Karpas-422 (cell line): ENCODE measurements at regions not wholly inside any gene's neighbourhood (a gene's known extent, or its start where the extent isn't known, plus 50 kb on each side); places are given as distances from the start of the nearest gene placed in this dataset.

Source experiments
- DNase-seq: peaks from one replicate; pipeline ENCODE4 v3.0.0-alpha.2; 2015
- H2AFZ ChIP-seq: fragments of 200-600 bp; sonication (generic); 2 replicates; pipeline ENCODE4 v1.6.1; 2014; ENCODE audit warnings: antibody characterized with exemption, low read length, mixed read lengths
- H3K27ac ChIP-seq: fragments of 200-600 bp; sonication (generic); 2 replicates; pipeline ENCODE4 v1.5.1; 2014; ENCODE audit warnings: mild to moderate bottlenecking, low read length, moderate library complexity
- H3K27me3 ChIP-seq: fragments of 200-600 bp; sonication (generic); 2 replicates; pipeline ENCODE4 v1.6.1; 2014; ENCODE audit warnings: low read length, mixed read lengths
- H3K36me3 ChIP-seq: fragments of 200-600 bp; sonication (generic); 2 replicates; pipeline ENCODE4 v1.6.1; 2014; ENCODE audit warnings: low read length, mixed read lengths; ENCODE audit not compliant: insufficient read depth
- H3K4me1 ChIP-seq: fragments of 200-600 bp; sonication (generic); 2 replicates; pipeline ENCODE4 v1.6.1; 2014; ENCODE audit warnings: mild to moderate bottlenecking, low read length, mixed read lengths
- H3K4me2 ChIP-seq: fragments of 200-600 bp; sonication (generic); 2 replicates; pipeline ENCODE4 v1.6.1; 2014; ENCODE audit warnings: low read length, low read depth, mild to moderate bottlenecking; ENCODE audit not compliant: poor library complexity, severe bottlenecking
- H3K4me3 ChIP-seq: fragments of 200-600 bp; sonication (generic); 2 replicates; pipeline ENCODE4 v1.5.1; 2014; ENCODE audit warnings: mild to moderate bottlenecking, antibody characterized with exemption, low read length, mixed read lengths
- H3K79me2 ChIP-seq: fragments of 200-600 bp; sonication (generic); 2 replicates; pipeline ENCODE4 v1.6.1; 2014; ENCODE audit warnings: mild to moderate bottlenecking, low read length, mixed read lengths
- H3K9ac ChIP-seq: fragments of 200-600 bp; sonication (generic); 2 replicates; pipeline ENCODE4 v1.6.0; 2014; ENCODE audit warnings: low read length
- H3K9me2 ChIP-seq: fragments of 200-600 bp; sonication (generic), shearing (Covaris generic); replicated peaks from 2 replicates; pipeline ENCODE4 v1.6.0; 2014; ENCODE audit warnings: mild to moderate bottlenecking, low read length, moderate library complexity; ENCODE audit not compliant: insufficient read depth
- H3K9me3 ChIP-seq: fragments of 300-700, 200-600 bp; sonication (generic); 2 replicates; pipeline ENCODE4 v1.6.1; 2014; ENCODE audit warnings: low read length, mixed read lengths
- H4K20me1 ChIP-seq: fragments of 200-600 bp; sonication (generic); 2 replicates; pipeline ENCODE4 v1.6.1; 2014; ENCODE audit warnings: mild to moderate bottlenecking, antibody characterized with exemption, low read length, low read depth; ENCODE audit not compliant: insufficient read depth

DNA sequence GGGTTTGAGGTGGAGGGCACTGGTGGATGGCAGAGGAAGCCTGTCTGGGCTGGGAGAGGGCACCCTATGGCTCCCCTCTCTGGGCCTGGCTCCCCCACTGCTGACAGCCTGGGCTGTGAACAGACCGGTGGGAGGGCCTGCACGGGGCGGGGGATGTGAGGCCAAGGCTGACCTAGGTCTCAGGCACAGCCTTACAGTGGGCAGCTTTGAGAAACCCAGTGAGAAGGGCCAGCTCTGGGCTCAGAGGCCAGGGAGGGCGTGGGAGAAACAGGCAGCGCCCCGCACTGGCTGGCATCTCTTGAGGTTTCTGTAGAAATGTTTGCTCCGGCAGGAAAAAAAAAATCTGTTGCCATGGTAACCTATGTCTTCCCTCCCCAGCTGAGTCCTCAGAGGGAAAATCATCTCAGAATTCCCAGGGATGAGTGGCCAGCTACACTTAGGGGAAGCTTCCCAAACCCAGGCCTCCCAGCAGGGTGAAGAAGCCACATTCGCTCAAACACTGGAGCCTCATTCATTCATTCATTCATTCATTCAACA is 71.7 kb upstream of the TAF1B start:
- peaks cover 10% of the 10 kb centered on the region for H3K4me1 ChIP-seq
- H3K4me3 ChIP-seq, result no peak overlapping the region
- H3K79me2 ChIP-seq, result no peaks in the 10 kb centered on the region
- no peak overlapping the region for H3K9ac ChIP-seq
- H3K9me2 ChIP-seq, result no peaks in the 10 kb centered on the region
- no peaks in the 10 kb centered on the region for H3K27me3 ChIP-seq
- no peak overlapping the region for H2AFZ ChIP-seq
- H3K36me3 ChIP-seq, result no peaks in the 10 kb centered on the region
- no peaks in the 10 kb centered on the region for H3K9me3 ChIP-seq
- no peak for DNase-seq
- H3K4me2 ChIP-seq, result no peak overlapping the region
- H4K20me1 ChIP-seq, result no peaks in the 10 kb centered on the region
- H3K27ac ChIP-seq, result no peak overlapping the region

DNA sequence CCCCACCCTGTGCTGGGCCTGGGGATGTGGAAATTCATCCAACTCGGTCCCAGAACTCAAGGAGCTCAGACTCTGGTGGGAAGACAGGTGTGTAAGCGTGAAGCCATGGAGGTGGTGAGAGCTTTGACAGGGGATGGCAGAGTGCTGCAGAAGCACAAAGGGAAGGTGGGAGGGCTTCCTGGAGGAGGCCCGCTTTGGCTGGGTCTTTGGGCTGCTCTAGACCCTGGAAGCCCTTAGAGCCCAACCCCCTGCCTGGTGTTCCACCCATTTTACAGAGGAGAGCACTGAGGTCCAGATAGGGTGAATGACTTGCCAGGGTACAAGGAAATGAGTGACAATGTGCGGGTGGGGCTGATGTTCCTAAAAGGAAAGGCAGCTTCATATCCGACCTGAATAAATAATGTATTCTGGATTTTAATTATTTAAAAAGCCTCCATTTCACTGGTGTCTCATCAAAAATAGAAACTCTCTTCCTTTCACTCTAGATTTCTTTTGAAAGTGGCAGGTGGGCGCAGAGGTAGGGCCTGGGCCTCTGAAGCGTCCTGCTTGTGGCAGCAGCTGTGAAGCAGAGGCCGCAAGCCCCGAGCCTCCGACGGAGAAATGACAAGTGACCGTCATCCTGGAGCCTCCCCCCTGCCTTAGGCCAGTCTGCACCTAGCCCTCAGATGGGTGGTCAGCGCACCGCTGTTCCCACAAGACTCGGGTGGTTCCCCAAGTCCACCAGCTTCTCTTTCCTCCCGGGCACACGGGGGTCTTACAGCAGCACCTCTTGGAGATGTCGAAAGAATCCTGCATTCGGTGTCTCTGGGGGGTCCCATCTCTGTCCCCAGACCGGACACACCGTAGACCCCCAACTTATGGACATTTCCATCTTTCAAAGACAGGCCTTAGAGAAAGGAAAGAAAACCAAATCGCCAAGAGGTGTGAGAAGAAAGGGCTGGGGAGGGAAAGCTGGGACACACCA is 71.0 kb upstream of the TAF1B start:
- H2AFZ ChIP-seq, result no peak overlapping the region
- peaks cover 10% of the 10 kb centered on the region for H3K4me1 ChIP-seq
- no peak overlapping the region for H3K4me3 ChIP-seq
- no peaks in the 10 kb centered on the region for H3K9me2 ChIP-seq
- no peak overlapping the region for H3K27ac ChIP-seq
- no peaks in the 10 kb centered on the region for H3K79me2 ChIP-seq
- no peaks in the 10 kb centered on the region for H4K20me1 ChIP-seq
- no peak overlapping the region for H3K9ac ChIP-seq
- H3K27me3 ChIP-seq, result no peaks in the 10 kb centered on the region
- no peak overlapping the region for H3K4me2 ChIP-seq
- H3K36me3 ChIP-seq, result no peaks in the 10 kb centered on the region
- no peak for DNase-seq
- no peaks in the 10 kb centered on the region for H3K9me3 ChIP-seq

DNA sequence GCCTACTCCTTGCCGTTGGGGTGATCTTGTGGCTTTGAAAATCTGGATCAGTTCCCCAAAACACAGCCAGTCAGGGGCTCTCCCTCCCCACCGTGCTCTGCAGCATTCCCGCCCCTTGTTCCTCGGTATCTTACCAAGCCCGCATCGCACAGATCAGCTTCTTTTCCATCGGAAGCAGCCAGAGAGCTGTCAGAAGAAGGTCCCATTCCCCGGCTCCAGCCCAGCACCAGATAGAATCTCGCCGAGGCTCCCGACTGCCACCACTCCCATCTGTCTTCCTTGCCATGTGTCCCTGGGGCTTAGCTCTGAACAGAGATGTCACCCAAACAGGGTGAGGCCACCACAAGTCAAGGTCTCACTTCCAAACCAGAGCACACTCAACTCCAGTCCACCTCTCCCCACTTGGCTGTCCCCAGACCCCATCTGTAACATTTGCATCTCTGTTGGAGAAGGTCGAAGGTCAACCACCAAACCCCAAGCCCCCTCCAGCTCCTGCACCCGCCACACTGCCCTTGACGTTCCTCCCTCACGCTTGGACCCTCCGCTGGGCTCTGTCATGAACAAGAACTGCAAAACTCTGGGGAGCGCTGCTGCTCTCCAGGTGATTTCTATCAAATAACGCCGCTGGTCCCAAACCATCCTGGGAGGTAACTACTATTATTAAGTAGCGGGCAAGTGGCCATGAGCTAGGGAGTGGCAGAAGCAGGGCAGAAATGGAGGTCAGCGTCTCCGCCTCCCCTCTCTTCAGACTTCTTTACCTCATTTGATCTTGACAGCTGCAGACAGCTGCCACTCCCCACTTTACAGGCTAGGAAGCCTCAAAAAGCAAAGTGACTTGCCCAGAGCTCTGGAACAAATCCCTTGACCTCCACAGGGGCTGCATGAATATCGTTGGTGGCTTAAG is 70.0 kb upstream of the TAF1B start:
- Histone ChIP-seq H3K9ac (no peak overlapping the region), H3K79me2 (no peaks in the 10 kb centered on the region), H3K9me3 (no peaks in the 10 kb centered on the region), H3K4me1 (peaks cover 1% of the 10 kb centered on the region), H3K36me3 (no peaks in the 10 kb centered on the region), H3K9me2 (no peaks in the 10 kb centered on the region), H3K4me3 (no peak overlapping the region), H3K4me2 (no peak overlapping the region), H3K27ac (no peak overlapping the region), H3K27me3 (no peaks in the 10 kb centered on the region), H4K20me1 (no peaks in the 10 kb centered on the region), H2AFZ (no peak overlapping the region)
- no peak for DNase-seq

DNA sequence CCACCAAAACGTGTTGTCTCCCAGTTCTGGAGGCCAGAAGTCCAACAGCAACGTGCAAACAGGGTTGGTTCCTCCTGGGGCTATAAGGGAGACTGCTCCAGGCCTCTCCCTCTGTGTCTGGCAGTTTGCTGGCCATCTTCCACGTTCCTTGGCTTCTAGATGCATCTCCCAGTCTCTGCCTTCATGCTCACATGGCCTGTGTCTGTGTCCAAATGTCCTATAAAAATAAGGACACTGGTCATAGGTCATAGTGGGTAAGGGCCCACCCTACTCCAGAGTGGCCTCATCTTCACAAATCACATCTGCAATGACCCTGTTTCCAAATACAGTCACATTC is 69.4 kb upstream of the TAF1B start:
- H3K4me3 ChIP-seq, result no peak overlapping the region
- no peaks in the 10 kb centered on the region for H3K4me1 ChIP-seq
- H3K79me2 ChIP-seq, result no peaks in the 10 kb centered on the region
- H3K9me2 ChIP-seq, result no peaks in the 10 kb centered on the region
- no peaks in the 10 kb centered on the region for H3K27me3 ChIP-seq
- no peak for DNase-seq
- no peak overlapping the region for H3K27ac ChIP-seq
- H3K36me3 ChIP-seq, result no peaks in the 10 kb centered on the region
- no peak overlapping the region for H3K9ac ChIP-seq
- H4K20me1 ChIP-seq, result no peaks in the 10 kb centered on the region
- H2AFZ ChIP-seq, result no peak overlapping the region
- H3K4me2 ChIP-seq, result no peak overlapping the region
- H3K9me3 ChIP-seq, result no peaks in the 10 kb centered on the region

DNA sequence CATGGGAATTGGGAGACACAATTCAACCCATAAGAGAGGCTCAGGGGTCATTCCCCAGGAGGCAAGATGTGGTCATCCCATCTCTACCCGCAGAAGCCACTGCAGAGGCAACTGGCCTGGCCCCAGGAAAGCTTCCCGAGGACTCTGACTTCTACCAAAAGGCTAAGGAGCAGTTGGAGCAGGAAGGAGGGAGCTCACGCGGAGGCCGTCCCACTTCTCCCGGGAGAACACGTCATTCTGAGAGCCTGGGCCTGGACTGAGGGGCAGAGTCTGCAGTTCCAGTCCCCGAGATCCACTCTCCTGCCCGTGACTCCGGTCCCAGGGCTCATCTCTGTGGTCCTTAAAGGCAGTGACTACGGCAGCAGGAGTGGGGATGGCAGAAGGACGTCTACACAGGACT is 69.0 kb upstream of the TAF1B start:
- Histone ChIP-seq H3K9ac (no peak overlapping the region), H3K79me2 (no peaks in the 10 kb centered on the region), H3K36me3 (no peaks in the 10 kb centered on the region), H4K20me1 (no peaks in the 10 kb centered on the region), H3K9me3 (no peaks in the 10 kb centered on the region), H2AFZ (no peak overlapping the region), H3K9me2 (no peaks in the 10 kb centered on the region), H3K4me1 (no peaks in the 10 kb centered on the region), H3K27ac (no peak overlapping the region), H3K4me2 (no peak overlapping the region), H3K4me3 (no peak overlapping the region), H3K27me3 (no peaks in the 10 kb centered on the region)
- DNase-seq, result no peak

DNA sequence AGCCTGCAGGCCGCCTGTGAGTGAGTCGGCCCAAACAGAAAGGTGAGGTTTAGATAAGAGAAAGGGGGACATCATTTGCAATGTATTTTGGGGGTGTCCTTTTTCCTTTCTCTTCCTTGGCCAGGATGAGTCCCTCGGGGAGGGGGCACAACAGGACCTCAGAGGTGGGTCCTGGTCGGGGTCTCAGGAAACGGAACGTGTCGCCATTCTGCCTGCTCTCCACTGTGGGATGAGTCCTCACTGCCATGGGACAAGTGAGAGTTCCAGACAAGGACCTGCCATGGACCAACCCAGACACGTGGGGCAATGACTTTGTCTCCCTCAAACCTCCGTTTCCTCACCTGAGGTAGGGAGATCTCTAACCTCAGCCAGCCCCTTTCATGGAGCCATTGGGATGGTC is 67.9 kb upstream of the TAF1B start:
- no peaks in the 10 kb centered on the region for H3K9me3 ChIP-seq
- H2AFZ ChIP-seq, result no peak overlapping the region
- H3K27me3 ChIP-seq, result no peaks in the 10 kb centered on the region
- DNase-seq, result no peak
- no peaks in the 10 kb centered on the region for H3K9me2 ChIP-seq
- H3K79me2 ChIP-seq, result no peaks in the 10 kb centered on the region
- H3K4me3 ChIP-seq, result no peak overlapping the region
- no peak overlapping the region for H3K27ac ChIP-seq
- no peak overlapping the region for H3K4me2 ChIP-seq
- H3K9ac ChIP-seq, result no peak overlapping the region
- H3K4me1 ChIP-seq, result no peaks in the 10 kb centered on the region
- no peaks in the 10 kb centered on the region for H3K36me3 ChIP-seq
- no peaks in the 10 kb centered on the region for H4K20me1 ChIP-seq

DNA sequence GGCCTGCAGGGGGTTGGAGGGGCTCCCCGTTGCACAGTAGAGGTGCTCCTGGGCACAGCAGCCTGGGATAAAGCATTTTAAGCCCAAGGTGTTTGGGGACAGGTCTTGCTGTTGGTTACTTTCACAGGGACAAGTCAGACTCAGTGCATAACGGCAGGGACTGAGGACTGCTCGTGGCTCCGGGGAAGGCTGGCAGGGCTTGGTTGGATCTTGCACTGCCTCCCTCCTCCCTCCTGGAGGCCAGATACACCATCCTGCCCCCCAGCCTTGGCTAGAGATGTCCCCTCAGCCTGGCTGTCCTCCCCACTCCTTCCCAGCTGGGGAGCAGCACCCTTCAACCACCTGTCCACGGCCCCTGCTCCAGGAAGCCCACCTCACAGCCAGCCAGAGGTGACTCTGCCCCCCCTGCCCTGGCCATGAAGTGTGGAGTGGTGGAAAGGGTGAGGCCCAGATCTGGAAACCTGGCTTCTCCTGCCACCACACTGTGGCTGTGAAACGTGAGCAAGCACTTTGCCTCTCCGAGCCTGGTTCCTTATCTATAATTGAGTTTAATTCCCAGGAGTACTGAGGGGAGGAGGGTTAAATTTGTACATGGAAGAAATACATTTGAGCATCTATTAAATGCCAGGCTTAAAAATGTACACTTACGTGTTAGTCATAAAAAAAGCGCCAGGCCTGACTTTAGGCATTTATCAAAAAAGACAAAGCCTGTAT is 67.1 kb upstream of the TAF1B start:
- Histone ChIP-seq H3K27ac (no peak overlapping the region), H3K9ac (no peak overlapping the region), H3K4me2 (no peak overlapping the region)

More for the DNA sequence above, 67.1 kb upstream of the TAF1B start:
- H3K4me1 ChIP-seq, result no peaks in the 10 kb centered on the region
- H4K20me1 ChIP-seq, result no peaks in the 10 kb centered on the region
- no peaks in the 10 kb centered on the region for H3K27me3 ChIP-seq
- H3K79me2 ChIP-seq, result no peaks in the 10 kb centered on the region
- H3K9me3 ChIP-seq, result no peaks in the 10 kb centered on the region
- no peak for DNase-seq
- no peak overlapping the region for H3K4me3 ChIP-seq
- no peaks in the 10 kb centered on the region for H3K9me2 ChIP-seq
- no peak overlapping the region for H2AFZ ChIP-seq
- H3K36me3 ChIP-seq, result no peaks in the 10 kb centered on the region
